Liver (tissue), 8 donors: ENCODE measurements at regions not wholly inside any gene's neighbourhood (a gene's known extent, or its start where the extent isn't known, plus 50 kb on each side); places are given as distances from the start of the nearest gene placed in this dataset.
"Not testable (repeated sequence)": the region's sequence is repeated elsewhere in the genome, so short reads cannot be mapped to it uniquely, and the experiment has no call there.

Experiments used
- DNase-seq: peaks from one replicate; pipeline ENCODE4 v3.0.0-alpha.2; 2017; ENCODE audit warnings: low spot score
- H3K27ac ChIP-seq, 2 donors: one replicate each; pipeline ENCODE4 v1.7.0; 2013; ENCODE audit warnings: inconsistent platforms in 2 of 2, low read length in 2 of 2, control low read depth in 1 of 2, low read depth in 1 of 2, mild to moderate bottlenecking in 1 of 2
- H3K27me3 ChIP-seq, 4 donors: one replicate each; pipeline versions ENCODE4 v1.6.1 to v1.7.0; 2013; ENCODE audit warnings: low read length in 3 of 4, inconsistent platforms in 1 of 4, mild to moderate bottlenecking in 1 of 4, moderate library complexity in 1 of 4; ENCODE audit not compliant: control insufficient read depth in 4 of 4, insufficient read depth in 4 of 4
- H3K36me3 ChIP-seq, 4 donors: one replicate each; pipeline versions ENCODE4 v1.6.1 to v1.7.0; 2013; ENCODE audit warnings: low read length in 3 of 4, mild to moderate bottlenecking in 3 of 4, low read depth in 1 of 4, moderate library complexity in 1 of 4; ENCODE audit not compliant: control insufficient read depth in 4 of 4, insufficient read depth in 3 of 4
- H3K4me1 ChIP-seq, 4 donors: one replicate each; pipeline versions ENCODE4 v1.6.1 to v1.7.0; 2013; ENCODE audit warnings: low read length in 3 of 4, mild to moderate bottlenecking in 3 of 4, moderate library complexity in 1 of 4; ENCODE audit not compliant: control insufficient read depth in 4 of 4, insufficient read depth in 4 of 4
- H3K4me3 ChIP-seq, 3 donors: one replicate each; pipeline versions ENCODE4 v1.6.1 to v1.7.0; 2013; ENCODE audit warnings: low read length in 3 of 3, control low read depth in 1 of 3, low read depth in 1 of 3, mild to moderate bottlenecking in 1 of 3
- H3K9ac ChIP-seq, 2 donors: one replicate each; pipeline ENCODE4 v1.7.0; 2013; ENCODE audit warnings: low read length in 2 of 2, mild to moderate bottlenecking in 2 of 2, moderate library complexity in 2 of 2, control low read depth in 1 of 2, low read depth in 1 of 2
- H3K9me3 ChIP-seq, 4 donors: one replicate each; pipeline versions ENCODE4 v1.6.1 to v1.7.0; 2013; ENCODE audit warnings: low read length in 3 of 4; ENCODE audit not compliant: control insufficient read depth in 4 of 4
- EGR1 ChIP-seq, 2 donors: IDR thresholded peaks; 2 replicates each; pipeline ENCODE4 v1.6.1; 2016 to 2018; ENCODE audit warnings: antibody characterized with exemption in 2 of 2, low read depth in 2 of 2
- FOXA1 ChIP-seq: IDR thresholded peaks from 2 replicates; pipeline ENCODE4 v1.6.1; 2016; ENCODE audit warnings: antibody characterized with exemption
- FOXA2 ChIP-seq: IDR thresholded peaks from 2 replicates; pipeline ENCODE4 v1.6.1; 2016; ENCODE audit warnings: antibody characterized with exemption
- GABPA ChIP-seq, 2 donors: IDR thresholded peaks in 1 of 2; conservative IDR thresholded peaks in 1 of 2; 2 replicates each; pipeline ENCODE4 v1.6.1; 2016; ENCODE audit warnings: antibody characterized with exemption in 2 of 2, mild to moderate bottlenecking in 1 of 2, moderate library complexity in 1 of 2
- HNF4A ChIP-seq, 2 donors: conservative IDR thresholded peaks; 2 replicates each; pipeline ENCODE4 v1.6.1; 2016; ENCODE audit warnings: antibody characterized with exemption in 2 of 2, mild to moderate bottlenecking in 2 of 2
- JUND ChIP-seq, 2 donors: IDR thresholded peaks; 2 replicates each; pipeline ENCODE4 v1.6.1; 2016; ENCODE audit warnings: antibody characterized with exemption in 2 of 2
- NR2F2 ChIP-seq: IDR thresholded peaks from 2 replicates; pipeline ENCODE4 v1.6.1; 2016; ENCODE audit warnings: antibody characterized with exemption
- RAD21 ChIP-seq, 2 donors: IDR thresholded peaks; 2 replicates each; pipeline ENCODE4 v1.6.1; 2016; ENCODE audit warnings: antibody characterized with exemption in 2 of 2, mild to moderate bottlenecking in 2 of 2
- REST ChIP-seq: IDR thresholded peaks from 2 replicates; pipeline ENCODE4 v1.6.1; 2016; ENCODE audit warnings: antibody characterized with exemption, mild to moderate bottlenecking
- RXRA ChIP-seq, 2 donors: IDR thresholded peaks; 2 replicates each; pipeline ENCODE4 v1.6.1; 2017 to 2018; ENCODE audit warnings: antibody characterized with exemption in 2 of 2, mild to moderate bottlenecking in 1 of 2
- SP1 ChIP-seq: IDR thresholded peaks from 2 replicates; pipeline ENCODE4 v1.6.1; 2018; ENCODE audit warnings: antibody characterized with exemption, mild to moderate bottlenecking
- TAF1 ChIP-seq: conservative IDR thresholded peaks from 2 replicates; pipeline ENCODE4 v1.6.1; 2016; ENCODE audit warnings: antibody characterized with exemption, mild to moderate bottlenecking
- YY1 ChIP-seq: IDR thresholded peaks from 2 replicates; pipeline ENCODE4 v1.6.1; 2016; ENCODE audit warnings: antibody characterized with exemption, mild to moderate bottlenecking
- WGBS: extraction: QIAGEN DNeasy Blood & Tissue Kit; methylation state at CpG from one replicate; pipeline ENCODE4 v1.1.7; 2013; 5-methylcytosine and 5-hydroxymethylcytosine counted together
- TF ChIP-seq, protein P1 (sequence below): IDR thresholded peaks from 2 replicates; pipeline ENCODE4 v1.6.1; 2016; ENCODE audit warnings: antibody characterized with exemption
- TF ChIP-seq, protein P2 (sequence below): fragments of 150-350 bp; IDR thresholded peaks from 2 replicates; pipeline ENCODE4 v1.5.1; 2017; ENCODE audit warnings: improper control_type of control experiment, low read depth, low read length; ENCODE audit not compliant: missing input control
- TF ChIP-seq, protein P3 (sequence below): IDR thresholded peaks from 2 replicates; pipeline ENCODE4 v1.6.1; 2016; ENCODE audit warnings: antibody characterized with exemption
- TF ChIP-seq, protein P4 (sequence below): IDR thresholded peaks from 2 replicates; pipeline ENCODE4 v1.6.1; 2016; ENCODE audit warnings: antibody characterized with exemption
- donor health status: healthy.
- donor health status: healthy.
- donor health status: healthy.
- donor health status: healthy.
- donor health status: healthy.

- TF ChIP-seq GABPA (IDR thresholded peaks at IDR 0.05 in 1 of 2, conservative IDR thresholded peaks at IDR 0.05 in 1 of 2): no peak
- no peak for TF ChIP-seq TAF1
Measured at GRCh38 chr1:233503366-233503954, 110.4 kb upstream of the KCNK1 start (continued).

- H3K4me3 ChIP-seq: no peak overlapping the region
- no peak overlapping the region for H3K27ac ChIP-seq
- TF ChIP-seq, protein P1, sequence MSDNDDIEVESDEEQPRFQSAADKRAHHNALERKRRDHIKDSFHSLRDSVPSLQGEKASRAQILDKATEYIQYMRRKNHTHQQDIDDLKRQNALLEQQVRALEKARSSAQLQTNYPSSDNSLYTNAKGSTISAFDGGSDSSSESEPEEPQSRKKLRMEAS: no peak
- no peak for TF ChIP-seq EGR1 (IDR thresholded peaks at IDR 0.05; ENCODE audit: low read depth in 2 of 2)
- TF ChIP-seq NR2F2: no peak
- no peak for TF ChIP-seq REST
- no peak for TF ChIP-seq GABPA (IDR thresholded peaks at IDR 0.05 in 1 of 2, conservative IDR thresholded peaks at IDR 0.05 in 1 of 2)
- no peaks in the 10 kb centered on the region for H3K36me3 ChIP-seq
- no peaks in the 10 kb centered on the region for H3K4me1 ChIP-seq
- H3K9ac ChIP-seq: no peak overlapping the region
- H3K27me3 ChIP-seq: no peaks in the 10 kb centered on the region
- DNase-seq: no peak
- no peaks in the 10 kb centered on the region for H3K9me3 ChIP-seq
Measured at GRCh38 chr1:233505130-233505529, 108.8 kb upstream of the KCNK1 start.

DNA sequence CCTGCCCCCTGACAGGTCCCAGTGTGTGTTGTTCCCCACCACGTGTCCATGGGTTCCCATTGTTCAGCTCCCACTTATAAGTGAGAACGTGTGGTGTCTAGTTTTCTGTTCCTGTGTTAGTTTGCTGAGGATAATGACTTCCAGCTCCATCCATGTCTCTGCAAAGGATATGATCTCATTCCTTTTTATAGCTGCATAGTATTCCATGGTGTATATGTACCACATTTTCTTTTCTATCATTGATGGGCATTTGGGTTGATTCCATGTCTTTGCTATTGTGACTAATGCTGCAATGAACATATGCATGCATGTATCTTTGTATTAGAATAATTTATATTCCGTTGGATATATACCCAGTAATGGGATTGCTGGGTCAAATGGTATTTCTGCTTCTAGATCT lies 108.0 kb upstream of the KCNK1 start:
- not testable (repeated sequence) for H3K27ac ChIP-seq, H3K4me1 ChIP-seq, H3K36me3 ChIP-seq, H3K27me3 ChIP-seq, H3K9me3 ChIP-seq, DNase-seq, H3K9ac ChIP-seq, H3K4me3 ChIP-seq
- WGBS: 88% methylated on average over 3 of the region's 3 CpGs

DNA sequence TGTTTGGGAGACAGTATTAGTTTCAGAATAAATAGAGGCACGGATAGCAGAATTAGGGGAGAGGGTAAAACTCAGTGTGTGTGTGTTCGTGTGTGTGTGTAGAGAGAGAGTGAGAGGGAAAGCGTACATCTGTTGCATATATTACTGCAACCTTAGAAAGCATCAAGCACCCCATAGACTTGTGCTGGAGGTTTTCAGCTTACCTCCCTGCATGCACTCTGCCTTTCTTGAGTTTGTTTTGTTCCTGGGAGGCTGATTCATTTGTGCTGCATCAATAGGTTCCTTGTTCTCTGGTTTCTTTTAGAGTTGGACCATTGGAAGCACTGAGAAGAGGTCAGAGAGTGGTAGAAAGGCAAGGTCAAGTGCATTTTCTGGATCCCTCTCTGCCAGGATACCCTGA lies 104.4 kb upstream of the KCNK1 start:
- DNase-seq: no peak
- Histone ChIP-seq H3K36me3 (no peaks in the 10 kb centered on the region), H3K4me3 (no peak overlapping the region), H3K27ac (no peak overlapping the region), H3K9ac (no peak overlapping the region), H3K27me3 (no peaks in the 10 kb centered on the region), H3K9me3 (no peaks in the 10 kb centered on the region), H3K4me1 (no peaks in the 10 kb centered on the region)
- TF ChIP-seq JUND (IDR thresholded peaks at IDR 0.05) (no peak), FOXA1 (no peak), RXRA (IDR thresholded peaks at IDR 0.05) (no peak), YY1 (no peak), TAF1 (no peak), SP1 (no peak), RAD21 (IDR thresholded peaks at IDR 0.05) (no peak), HNF4A (conservative IDR thresholded peaks at IDR 0.05) (no peak), NR2F2 (no peak), FOXA2 (no peak)
- TF ChIP-seq, protein P1: no peak
- TF ChIP-seq, protein P2, sequence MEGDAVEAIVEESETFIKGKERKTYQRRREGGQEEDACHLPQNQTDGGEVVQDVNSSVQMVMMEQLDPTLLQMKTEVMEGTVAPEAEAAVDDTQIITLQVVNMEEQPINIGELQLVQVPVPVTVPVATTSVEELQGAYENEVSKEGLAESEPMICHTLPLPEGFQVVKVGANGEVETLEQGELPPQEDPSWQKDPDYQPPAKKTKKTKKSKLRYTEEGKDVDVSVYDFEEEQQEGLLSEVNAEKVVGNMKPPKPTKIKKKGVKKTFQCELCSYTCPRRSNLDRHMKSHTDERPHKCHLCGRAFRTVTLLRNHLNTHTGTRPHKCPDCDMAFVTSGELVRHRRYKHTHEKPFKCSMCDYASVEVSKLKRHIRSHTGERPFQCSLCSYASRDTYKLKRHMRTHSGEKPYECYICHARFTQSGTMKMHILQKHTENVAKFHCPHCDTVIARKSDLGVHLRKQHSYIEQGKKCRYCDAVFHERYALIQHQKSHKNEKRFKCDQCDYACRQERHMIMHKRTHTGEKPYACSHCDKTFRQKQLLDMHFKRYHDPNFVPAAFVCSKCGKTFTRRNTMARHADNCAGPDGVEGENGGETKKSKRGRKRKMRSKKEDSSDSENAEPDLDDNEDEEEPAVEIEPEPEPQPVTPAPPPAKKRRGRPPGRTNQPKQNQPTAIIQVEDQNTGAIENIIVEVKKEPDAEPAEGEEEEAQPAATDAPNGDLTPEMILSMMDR: no peak
- TF ChIP-seq, protein P3, sequence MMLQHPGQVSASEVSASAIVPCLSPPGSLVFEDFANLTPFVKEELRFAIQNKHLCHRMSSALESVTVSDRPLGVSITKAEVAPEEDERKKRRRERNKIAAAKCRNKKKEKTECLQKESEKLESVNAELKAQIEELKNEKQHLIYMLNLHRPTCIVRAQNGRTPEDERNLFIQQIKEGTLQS: no peak
- TF ChIP-seq, protein P4, sequence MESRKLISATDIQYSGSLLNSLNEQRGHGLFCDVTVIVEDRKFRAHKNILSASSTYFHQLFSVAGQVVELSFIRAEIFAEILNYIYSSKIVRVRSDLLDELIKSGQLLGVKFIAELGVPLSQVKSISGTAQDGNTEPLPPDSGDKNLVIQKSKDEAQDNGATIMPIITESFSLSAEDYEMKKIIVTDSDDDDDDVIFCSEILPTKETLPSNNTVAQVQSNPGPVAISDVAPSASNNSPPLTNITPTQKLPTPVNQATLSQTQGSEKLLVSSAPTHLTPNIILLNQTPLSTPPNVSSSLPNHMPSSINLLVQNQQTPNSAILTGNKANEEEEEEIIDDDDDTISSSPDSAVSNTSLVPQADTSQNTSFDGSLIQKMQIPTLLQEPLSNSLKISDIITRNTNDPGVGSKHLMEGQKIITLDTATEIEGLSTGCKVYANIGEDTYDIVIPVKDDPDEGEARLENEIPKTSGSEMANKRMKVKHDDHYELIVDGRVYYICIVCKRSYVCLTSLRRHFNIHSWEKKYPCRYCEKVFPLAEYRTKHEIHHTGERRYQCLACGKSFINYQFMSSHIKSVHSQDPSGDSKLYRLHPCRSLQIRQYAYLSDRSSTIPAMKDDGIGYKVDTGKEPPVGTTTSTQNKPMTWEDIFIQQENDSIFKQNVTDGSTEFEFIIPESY: no peak
- 84% methylated on average over 3 of the region's 3 CpGs for WGBS
